B cell (primary cell): ENCODE measurements at regions not wholly inside any gene's neighbourhood (a gene's known extent, or its start where the extent isn't known, plus 50 kb on each side); places are given as distances from the start of the nearest gene placed in this dataset.

Experiments used
- CTCF ChIP-seq: fragments of 200-600 bp; IDR thresholded peaks from one replicate; pipeline ENCODE4 v1.8.0; 2022; ENCODE audit warnings: antibody characterized with exemption, mild to moderate bottlenecking
- EZH2 ChIP-seq: IDR thresholded peaks from 2 replicates; pipeline ENCODE4 v1.6.1; 2012; ENCODE audit warnings: borderline replicate concordance, low read depth, mild to moderate bottlenecking, moderate library complexity, low read length; ENCODE audit not compliant: insufficient read depth, poor library complexity, severe bottlenecking

- TF ChIP-seq CTCF, result no peak
- no peak for TF ChIP-seq EZH2
Observed at GRCh38 chr5:24712047-24712446, 67.3 kb upstream of the CDH10 start.
